ENCODE measurements at regions not wholly inside any gene's neighbourhood (a gene's known extent, or its start where the extent isn't known, plus 50 kb on each side); places are given as distances from the start of the nearest gene placed in this dataset.

GRCh38 chr19:30817197-30817596, 445.0 kb downstream of the ZNF536 start:
- no peaks in the 10 kb centered on the region for H3K9me3 ChIP-seq (ENCODE audit: control insufficient read depth, low read depth, low read length)
- H4K5ac ChIP-seq (ENCODE audit: insufficient read length, low read depth, low read length), result no peak overlapping the region
- H3K79me2 ChIP-seq (ENCODE audit: insufficient read depth, low read length), result no peaks in the 10 kb centered on the region
- no peak for TF ChIP-seq CTCF (conservative IDR thresholded peaks at IDR 0.05)
- no peak for DNase-seq
- no peak overlapping the region for H3T11ph ChIP-seq (ENCODE audit: low read length)
- no peaks in the 10 kb centered on the region for H3K23me2 ChIP-seq (ENCODE audit: insufficient read length, low read depth, low read length, poor library complexity, severe bottlenecking)
- no peak overlapping the region for H3K4me3 Mint-ChIP-seq
- no peak overlapping the region for H3K4ac ChIP-seq (ENCODE audit: low read depth, low read length)
- no peak overlapping the region for H3K27ac ChIP-seq (ENCODE audit: insufficient read length, low read depth, low read length)
- no peak overlapping the region for H3K27ac Mint-ChIP-seq
- H2BK15ac ChIP-seq (ENCODE audit: low read depth, low read length), result no peak overlapping the region
- no peak overlapping the region for H3K18ac ChIP-seq (ENCODE audit: insufficient read length, low read depth, low read length)
- no peaks in the 10 kb centered on the region; a peak in 1 of 7 replicates for H3K36me3 Mint-ChIP-seq (ENCODE audit: insufficient read depth in 1 of 3, low read depth in 3 of 3)
- no peak overlapping the region for H2BK20ac ChIP-seq (ENCODE audit: low read depth, low read length, poor library complexity, severe bottlenecking)
- H3K9ac ChIP-seq (ENCODE audit: extremely low read depth, insufficient read length, low read length), result no peak overlapping the region
- H3K27me3 ChIP-seq (ENCODE audit: insufficient read depth, low read length), result no peaks in the 10 kb centered on the region
- no peak overlapping the region for H4K91ac ChIP-seq (ENCODE audit: insufficient read length, low read depth, low read length)
- H3K9me3 Mint-ChIP-seq, result peaks cover 1 to 3% of the 10 kb centered on the region in 2 experiments; a peak in 3 of 5 replicates
- no peaks in the 10 kb centered on the region for H4K20me1 ChIP-seq (ENCODE audit: control insufficient read depth, insufficient read depth, insufficient read length)
- no peak overlapping the region for H2AFZ ChIP-seq (ENCODE audit: low read length)
- no peak overlapping the region for H3K4me2 ChIP-seq (ENCODE audit: insufficient read depth, insufficient read length, low read length)
- H3K27me3 Mint-ChIP-seq (ENCODE audit: low read depth), result peaks cover 14% of the 10 kb centered on the region
- no peak overlapping the region for H2AK5ac ChIP-seq (ENCODE audit: insufficient read length, low read length)
- peaks cover 0 to 2% of the 10 kb centered on the region in 2 experiments; a peak in 1 of 4 replicates for H3K4me1 Mint-ChIP-seq
- no peak overlapping the region for H2BK5ac ChIP-seq (ENCODE audit: insufficient read length, low read length)
- no peak overlapping the region for H3K23ac ChIP-seq (ENCODE audit: insufficient read length, low read depth, low read length)
- no peak overlapping the region for H4K8ac ChIP-seq (replicated peaks; ENCODE audit: insufficient read length, low read depth, low read length)
- no peaks in the 10 kb centered on the region for H3K79me1 ChIP-seq (ENCODE audit: insufficient read depth, low read depth, low read length, poor library complexity, severe bottlenecking)
- WGBS (ENCODE audit: extremely low coverage, insufficient read length, low lambda C conversion rate), result no CpG with 5 or more reads among the region's 12 CpGs
- H3K4me1 ChIP-seq (ENCODE audit: insufficient read depth, low read length), result no peaks in the 10 kb centered on the region
- no peak overlapping the region for H3K56ac ChIP-seq (ENCODE audit: insufficient read length, low read depth, low read length)
- H2BK120ac ChIP-seq (ENCODE audit: low read depth, low read length, poor library complexity, severe bottlenecking), result no peak overlapping the region
- no peak overlapping the region for H2BK12ac ChIP-seq (ENCODE audit: insufficient read length, low read depth, low read length)
- H3K14ac ChIP-seq (ENCODE audit: insufficient read depth, low read length), result no peak overlapping the region

Measured in H9 (cell line).